Spleen (tissue), 7 donors: ENCODE measurements at regions not wholly inside any gene's neighbourhood (a gene's known extent, or its start where the extent isn't known, plus 50 kb on each side); places are given as distances from the start of the nearest gene placed in this dataset.

Experiments used
- CTCF ChIP-seq, 11 experiments: fragments of 200-600 bp in 7 of 11; fragments of 450-650 bp in 4 of 11; sonication (generic) in 4 of 11; IDR thresholded peaks in 8 of 11; conservative IDR thresholded peaks in 3 of 11; 1 replicate in 7 of 11; 2 replicates in 4 of 11; pipeline versions ENCODE4 v1.4.0 to v1.8.0; 2016 to 2021; ENCODE audit warnings: antibody characterized with exemption in 11 of 11, inconsistent platforms in 4 of 11, mild to moderate bottlenecking in 1 of 11
- POLR2A ChIP-seq, 3 donors: fragments of 450-650 bp; IDR thresholded peaks; one replicate each; pipeline ENCODE4 v1.5.1; 2017; ENCODE audit warnings: antibody characterized with exemption in 3 of 3, mild to moderate bottlenecking in 1 of 3
- donor health status: DM: no; HTN: no; CAD: no; lungs with moderate emphysema.
- donor health status: DM: no; HTN: no; CAD: no.
- donor health status: DM: no; HTN: no; CAD: no.

- TF ChIP-seq POLR2A (IDR thresholded peaks at IDR 0.05) (no peak), CTCF (IDR thresholded peaks at IDR 0.05 in 8 of 11, conservative IDR thresholded peaks at IDR 0.05 in 3 of 11) (no peak)
These were observed 120.2 kb upstream of the MARCKS start for GRCh38 chr6:113736978-113737377.
